AG09319 (cell line): ENCODE measurements at regions not wholly inside any gene's neighbourhood (a gene's known extent, or its start where the extent isn't known, plus 50 kb on each side); places are given as distances from the start of the nearest gene placed in this dataset.

Source experiments
- DNase-seq: peaks from one replicate; pipeline ENCODE4 v3.0.0-alpha.2; 2010; ENCODE audit warnings: low read depth; ENCODE audit errors: extremely low read depth
- CTCF ChIP-seq: IDR thresholded peaks from 2 replicates; pipeline ENCODE4 v1.5.1; 2011; ENCODE audit warnings: low read depth, mild to moderate bottlenecking, inconsistent platforms, low read length, moderate library complexity

DNA sequence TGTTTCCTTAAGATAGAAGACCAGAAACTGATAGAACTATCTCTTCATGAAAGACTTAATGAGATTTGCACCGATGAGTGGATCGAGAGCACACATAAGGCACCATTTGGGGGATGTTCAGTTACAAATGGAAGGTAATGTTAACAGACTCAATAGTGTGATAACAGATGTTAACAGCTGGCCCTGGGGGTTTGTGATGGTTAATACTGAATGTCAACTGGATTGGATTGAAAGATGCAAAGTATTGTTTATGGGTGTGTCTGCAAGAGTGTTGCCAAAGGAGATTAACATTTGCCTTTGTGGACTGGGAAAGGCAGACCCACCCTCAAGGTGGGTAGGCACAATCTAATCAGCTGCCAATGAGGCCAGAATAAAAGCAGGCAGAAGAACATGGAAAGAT, 130.5 kb upstream of the DGKB start:
- DNase-seq = no peak
- no peak for TF ChIP-seq CTCF

DNA sequence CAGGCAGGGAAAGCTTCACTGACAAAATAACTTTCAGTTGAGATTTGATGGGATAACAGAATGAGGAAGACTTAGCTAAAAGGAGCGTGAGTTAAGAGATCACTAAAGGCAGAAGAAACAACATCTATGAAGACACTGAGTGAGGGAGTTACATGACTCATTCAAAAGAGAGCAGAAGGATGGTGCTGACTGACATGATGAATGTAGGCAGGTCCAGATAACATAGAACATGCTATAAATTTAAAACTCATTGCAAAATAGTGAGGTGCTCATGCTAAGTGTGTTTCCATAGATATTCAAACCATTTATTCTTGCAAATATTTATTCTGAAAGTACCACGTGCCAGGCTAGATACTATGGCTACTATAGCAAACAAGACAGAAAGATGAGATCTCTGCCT, 116.4 kb upstream of the DGKB start:
- DNase-seq = no peak
- no peak for TF ChIP-seq CTCF

DNA sequence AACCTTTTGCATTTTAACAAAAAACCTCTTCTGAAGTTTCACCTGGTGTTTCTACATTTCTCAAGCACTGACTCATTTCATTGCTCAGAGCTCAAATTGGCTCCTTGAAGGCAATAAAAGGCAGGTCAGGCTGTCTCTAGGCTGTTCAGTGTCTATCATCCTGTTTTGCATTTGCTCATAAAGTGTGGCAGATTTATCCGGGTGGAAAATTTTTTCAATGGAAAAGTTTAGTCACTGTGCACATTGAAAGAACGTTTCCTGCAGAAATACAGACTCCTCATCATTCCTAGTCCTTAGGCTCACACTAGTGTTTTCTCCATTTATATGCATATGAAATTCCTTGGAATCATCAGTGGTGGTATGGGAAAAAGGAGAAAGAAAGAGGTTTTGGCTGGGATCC, 114.2 kb upstream of the DGKB start:
- no peak for DNase-seq
- TF ChIP-seq CTCF = no peak

DNA sequence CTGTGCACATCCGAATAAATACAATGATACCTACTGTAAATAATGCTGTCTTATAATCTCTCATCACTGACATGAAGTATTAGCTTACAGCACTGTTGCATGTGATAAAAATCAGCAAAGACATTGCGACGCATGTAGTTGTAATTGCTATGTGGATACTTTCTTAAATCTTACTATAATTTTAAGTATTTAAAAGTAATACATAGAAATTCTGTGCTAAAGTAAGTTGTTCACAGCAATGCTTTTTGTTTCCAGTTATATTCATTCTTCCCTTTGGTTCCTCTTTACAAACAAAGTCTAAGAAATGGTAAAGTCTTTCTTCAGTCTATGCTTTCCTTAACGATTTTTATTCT, 113.7 kb upstream of the DGKB start:
- no peak for DNase-seq
- TF ChIP-seq CTCF = no peak

- TF ChIP-seq CTCF = peak; percentile 61
- DNase-seq = peak; percentile 42
These were observed 113.2 kb upstream of the DGKB start for GRCh38 chr7:15015545-15016314.

DNA sequence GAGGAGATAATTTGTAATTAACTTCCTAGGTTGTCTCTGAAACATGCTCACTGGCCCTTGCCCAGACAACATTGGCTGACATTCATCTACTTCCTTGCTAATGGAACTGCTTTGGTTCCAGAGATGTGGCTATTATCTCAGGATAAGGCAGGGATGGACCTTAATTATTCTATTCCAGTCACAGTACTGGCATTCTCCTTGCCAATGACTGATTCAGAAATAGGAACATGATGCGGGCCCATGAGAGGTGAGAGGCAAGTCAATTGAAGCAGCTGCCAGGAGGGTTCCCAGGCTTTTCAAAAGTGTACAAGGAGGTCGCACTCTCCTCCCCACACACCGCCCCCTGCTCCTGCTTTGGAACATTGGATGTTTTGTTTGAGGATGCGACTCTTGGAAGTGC, 109.6 kb upstream of the DGKB start:
- no peak for DNase-seq
- no peak for TF ChIP-seq CTCF

DNA sequence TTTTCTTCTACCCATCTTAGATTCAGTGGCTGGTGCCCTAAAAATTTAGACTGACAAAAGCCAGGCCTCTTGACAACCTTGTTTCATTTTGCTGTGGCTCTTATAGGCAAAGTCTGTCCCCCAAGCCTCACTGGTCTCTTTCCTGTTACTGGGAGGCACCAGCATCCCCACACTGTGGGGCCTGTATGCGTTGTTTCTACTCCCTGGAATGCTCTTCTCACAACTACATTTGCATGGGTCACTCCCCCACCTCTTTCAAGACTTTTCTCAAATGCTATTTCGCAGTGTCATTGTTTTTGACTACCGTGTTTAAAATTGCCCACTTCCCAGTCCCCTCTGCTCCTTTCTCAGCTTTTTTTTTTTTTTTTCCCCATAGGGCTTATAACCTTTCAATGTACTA, 108.7 kb upstream of the DGKB start:
- no peak for DNase-seq
- TF ChIP-seq CTCF = no peak
